NOMO-1 treated with dmso at 0.1 percent for 144 hours (cell line): ENCODE measurements at regions not wholly inside any gene's neighbourhood (a gene's known extent, or its start where the extent isn't known, plus 50 kb on each side); places are given as distances from the start of the nearest gene placed in this dataset.
"Not testable (repeated sequence)": the region's sequence is repeated elsewhere in the genome, so short reads cannot be mapped to it uniquely, and the experiment has no call there.

Experiments
- DNase-seq: peaks from one replicate; lab custom pipeline; 2025; ENCODE audit not compliant: unreplicated experiment; lab: John Stamatoyannopoulos, UW

- DNase-seq = no peak
Measured at GRCh38 chr3:158882445-158882844, 80.6 kb downstream of the MFSD1 start.

- no peak for DNase-seq
Measured at GRCh38 chr3:158896729-158897128, 94.9 kb downstream of the MFSD1 start.

DNA sequence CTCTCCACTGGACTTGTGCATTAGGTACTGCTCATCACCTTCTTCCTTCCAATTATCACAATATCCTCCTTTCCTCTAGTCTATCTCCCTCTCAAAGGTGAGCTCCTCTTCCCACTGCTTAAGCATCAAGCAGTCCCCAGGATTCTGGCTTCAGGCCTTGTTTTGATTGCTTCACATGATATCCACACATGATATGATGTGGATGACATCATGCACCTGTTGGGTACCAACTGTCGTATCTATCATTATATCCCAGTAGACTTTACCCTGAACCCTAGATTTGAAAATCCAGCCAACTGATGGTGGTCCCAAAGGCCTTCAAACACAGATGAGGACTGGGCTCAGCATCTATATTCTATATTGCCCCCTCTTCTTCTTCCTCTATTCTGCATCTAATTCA is 104.9 kb downstream of the MFSD1 start:
- DNase-seq = no peak

DNA sequence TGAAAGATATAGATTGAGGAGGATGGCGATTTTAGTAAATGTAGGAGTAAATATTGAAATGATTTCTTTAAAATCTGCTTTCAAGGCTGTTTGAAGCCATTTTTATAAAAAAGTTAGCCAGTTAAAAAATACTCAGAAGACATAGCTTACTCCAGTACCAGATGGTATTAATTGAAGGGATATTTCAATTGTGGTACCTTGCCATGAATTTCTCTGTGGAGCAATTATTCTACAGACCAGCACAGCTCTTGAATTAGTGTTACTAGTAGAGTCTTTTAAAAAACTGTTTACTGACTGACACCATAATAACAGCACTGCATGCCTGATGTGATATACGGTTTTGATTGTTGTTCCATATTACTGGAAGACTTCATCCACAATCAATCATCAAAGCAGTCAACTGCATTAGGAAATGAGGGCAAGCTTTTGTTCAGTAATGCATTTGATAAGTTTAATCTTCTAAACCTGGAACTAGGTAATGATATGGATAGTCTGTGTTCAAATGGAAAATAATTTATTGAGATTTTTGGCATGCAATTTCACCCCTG is 106.4 kb downstream of the MFSD1 start:
- DNase-seq = no peak

- DNase-seq = no peak
Measured at GRCh38 chr3:158909870-158910269, 108.0 kb downstream of the MFSD1 start.

DNA sequence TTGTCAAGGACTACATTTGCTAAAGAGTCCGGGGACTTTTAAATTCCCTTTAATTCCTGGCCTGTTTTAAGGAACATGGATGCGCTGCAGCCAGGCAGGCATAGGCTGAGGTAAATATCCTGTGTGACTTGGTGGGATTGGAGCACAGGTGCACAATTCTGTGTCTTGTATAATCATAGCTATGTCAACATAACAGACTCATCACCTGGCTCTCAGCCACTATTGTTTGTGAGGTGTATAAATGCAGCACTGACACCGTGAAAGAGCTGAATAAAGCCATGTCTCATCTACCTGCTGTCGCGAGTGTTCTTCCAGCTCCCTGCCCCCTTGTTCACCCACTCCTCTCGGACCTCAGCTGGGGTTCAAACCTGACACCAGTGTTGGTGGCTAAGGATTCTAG is 109.7 kb downstream of the MFSD1 start:
- DNase-seq = no peak

- no peak for DNase-seq
Measured at GRCh38 chr3:158912188-158912587, 110.3 kb downstream of the MFSD1 start.

GRCh38 chr3:158912621-158913020 is 110.8 kb downstream of the MFSD1 start:
- no peak for DNase-seq

- DNase-seq = no peak
Measured at GRCh38 chr3:158916111-158916510, 114.3 kb downstream of the MFSD1 start.

GRCh38 chr3:158918008-158918407 is 116.2 kb downstream of the MFSD1 start:
- no peak for DNase-seq

DNA sequence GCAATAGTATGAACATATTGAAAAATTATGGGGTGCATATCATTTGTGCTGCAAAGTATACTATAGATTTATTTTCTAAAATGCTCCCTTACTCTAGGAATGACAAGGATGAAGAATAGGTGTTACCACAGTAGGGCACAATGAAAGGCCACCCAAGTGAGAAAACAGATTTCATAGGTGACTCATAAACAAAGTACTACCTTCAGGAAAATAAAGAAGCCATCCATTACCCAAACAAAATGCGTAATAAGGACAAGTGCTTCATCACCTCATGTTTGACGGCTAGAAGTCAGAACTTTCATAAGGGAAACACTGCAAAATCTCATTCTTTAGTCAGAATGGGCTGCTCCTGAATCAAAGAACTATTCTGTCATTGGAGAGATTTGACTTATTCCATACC is 116.6 kb downstream of the MFSD1 start:
- no peak for DNase-seq

- no peak for DNase-seq
Measured at GRCh38 chr3:158920371-158920770, 118.5 kb downstream of the MFSD1 start.

GRCh38 chr3:158925021-158925420 is 123.2 kb downstream of the MFSD1 start:
- DNase-seq = no peak

GRCh38 chr3:158925828-158926494 is 124.1 kb downstream of the MFSD1 start:
- no peak for DNase-seq

DNA sequence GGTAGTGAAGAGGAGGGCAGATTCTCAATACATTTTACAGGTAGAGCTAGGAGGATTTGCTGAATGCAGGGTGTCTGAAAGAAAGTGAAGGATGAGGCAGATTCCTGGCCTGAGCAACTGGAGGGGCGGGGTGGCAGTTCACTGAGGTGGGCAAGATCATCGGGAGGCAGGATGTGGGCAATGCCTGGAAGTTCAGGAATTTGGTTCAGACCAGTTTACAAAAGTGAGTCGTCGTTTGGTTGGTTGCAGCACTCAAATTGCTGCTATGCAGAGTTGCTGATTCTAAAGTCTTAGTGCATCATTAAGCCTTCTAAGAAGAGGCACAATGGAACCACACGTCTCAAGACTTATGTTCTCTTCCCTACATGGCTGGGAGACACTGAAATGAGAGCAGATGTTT is 134.0 kb downstream of the MFSD1 start:
- DNase-seq = no peak

- no peak for DNase-seq
Measured at GRCh38 chr3:158936530-158937113, 134.8 kb downstream of the MFSD1 start.

DNA sequence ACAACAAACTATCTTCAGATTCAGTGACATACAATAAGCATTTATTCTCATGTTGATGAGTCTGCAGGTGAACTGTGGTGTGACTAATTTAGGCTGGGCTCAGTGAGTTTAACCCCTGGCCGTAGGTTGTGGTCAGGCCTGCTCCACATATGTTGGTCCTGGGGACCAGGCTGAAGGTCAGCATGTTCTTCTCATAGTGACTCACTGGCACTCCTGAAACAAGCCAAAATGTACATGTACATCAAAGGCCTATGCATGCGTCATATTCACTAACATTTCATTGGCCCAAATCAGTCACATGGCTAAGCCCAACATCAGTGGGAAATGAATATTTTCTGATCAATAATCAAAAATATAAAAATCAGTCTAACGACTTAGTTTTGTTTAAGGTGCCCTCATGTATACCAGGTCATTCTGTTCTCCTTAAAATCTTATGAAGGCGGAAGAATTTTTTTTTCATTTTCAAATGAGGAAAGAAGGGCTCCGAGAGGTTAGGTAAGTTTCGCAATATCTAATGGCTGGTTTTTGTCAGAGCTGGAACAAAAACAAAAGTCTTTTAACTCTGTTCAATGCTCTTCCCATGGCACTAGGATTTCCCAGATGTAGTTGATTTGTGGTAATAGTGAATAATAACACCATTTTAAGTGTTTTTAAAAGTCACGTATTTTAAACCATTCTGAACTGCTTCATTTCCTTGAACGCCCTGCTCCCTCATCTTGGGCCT is 148.5 kb downstream of the MFSD1 start:
- DNase-seq = no peak

DNA sequence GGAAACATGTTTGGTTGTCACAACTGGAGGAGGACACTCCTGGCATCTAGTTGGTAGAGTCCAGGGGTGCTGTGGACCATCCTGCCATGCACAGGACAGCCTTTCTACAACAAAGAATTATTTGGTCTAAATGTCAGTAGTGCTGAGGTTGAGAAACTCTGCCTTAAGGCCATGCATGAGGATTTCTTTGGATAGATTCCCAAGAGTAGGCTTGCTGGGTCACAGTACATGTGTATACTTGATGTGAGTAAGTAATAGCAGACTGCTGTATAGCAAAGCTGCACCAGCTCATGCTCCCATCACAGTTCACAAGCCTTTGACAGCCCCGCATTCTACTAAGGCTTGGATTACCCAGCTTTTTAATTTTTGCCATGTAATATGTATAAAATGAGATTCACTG is 151.3 kb downstream of the MFSD1 start:
- DNase-seq = no peak

GRCh38 chr3:158954420-158954819 is 152.6 kb downstream of the MFSD1 start:
- no peak for DNase-seq

DNA sequence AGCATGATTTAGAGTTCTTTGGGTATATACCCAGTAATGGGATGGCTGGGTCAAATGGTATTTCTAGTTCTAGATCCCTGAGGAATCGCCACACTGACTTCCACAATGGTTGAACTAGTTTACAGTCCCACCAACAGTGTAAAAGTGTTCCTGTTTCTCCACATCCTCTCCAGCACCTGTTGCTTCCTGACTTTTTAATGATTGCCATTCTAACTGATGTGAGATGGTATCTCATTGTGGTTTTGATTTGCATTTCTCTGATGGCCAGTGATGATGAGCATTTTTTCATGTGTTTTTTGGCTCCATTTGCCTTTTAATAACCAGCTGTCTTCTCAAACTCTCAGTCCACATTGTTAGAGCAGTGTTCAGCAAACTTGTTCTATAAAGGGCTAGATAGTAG is 155.9 kb downstream of the MFSD1 start:
- DNase-seq = not testable (repeated sequence)

- no peak for DNase-seq
Measured at GRCh38 chr3:158958873-158959272, 157.0 kb downstream of the MFSD1 start.

DNA sequence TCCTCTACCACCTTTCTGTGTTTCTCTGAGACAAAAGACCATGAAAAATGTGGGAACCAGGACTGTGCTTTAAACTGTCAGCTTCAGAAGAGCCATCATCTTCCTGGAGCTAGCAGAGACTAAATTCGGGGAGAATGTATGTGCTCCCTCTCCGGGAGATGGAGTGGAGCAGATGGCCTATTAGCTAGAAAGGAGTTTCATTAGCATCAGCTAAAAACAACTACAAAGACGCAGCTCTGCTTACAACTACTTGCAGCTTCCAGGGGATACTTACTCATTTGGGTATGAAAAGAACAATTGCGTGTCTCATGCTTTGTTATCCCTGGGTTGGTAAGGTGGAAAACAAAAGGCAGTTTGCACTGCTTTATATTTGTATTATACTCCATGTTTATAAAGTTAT is 159.6 kb downstream of the MFSD1 start:
- no peak for DNase-seq
